GM20431 (cell line): ENCODE measurements at regions not wholly inside any gene's neighbourhood (a gene's known extent, or its start where the extent isn't known, plus 50 kb on each side); places are given as distances from the start of the nearest gene placed in this dataset.

Source experiments
- in situ Hi-C: fragments of 300-500 bp; cut with MseI, MboI; formaldehyde crosslinking; loops from one replicate; pipeline ENCODE4 v1.15.0; 2020; ENCODE audit warnings: low sequenced_read_pairs; ENCODE audit not compliant: unreplicated experiment

DNA sequence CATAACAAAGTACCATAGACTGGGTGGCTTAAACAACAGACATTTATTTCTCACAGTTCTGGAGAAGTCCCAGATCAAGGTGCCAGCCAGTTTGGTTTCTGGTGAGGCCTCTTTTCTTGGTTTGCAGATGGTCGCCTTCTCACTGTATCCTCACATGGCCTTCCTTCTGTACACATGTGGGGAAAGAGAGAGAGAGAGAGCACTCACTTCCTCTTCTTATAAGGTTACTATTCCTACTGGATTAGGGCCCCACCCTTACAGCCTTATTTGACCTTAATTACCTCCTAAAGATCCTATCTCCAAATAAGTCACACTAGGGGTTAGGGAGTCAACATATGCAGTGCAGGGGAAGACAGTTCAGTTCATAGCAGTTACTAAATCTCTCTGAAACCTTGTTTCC is 205.6 kb upstream of the GDNF start:
- in situ Hi-C loops = no loop called here

DNA sequence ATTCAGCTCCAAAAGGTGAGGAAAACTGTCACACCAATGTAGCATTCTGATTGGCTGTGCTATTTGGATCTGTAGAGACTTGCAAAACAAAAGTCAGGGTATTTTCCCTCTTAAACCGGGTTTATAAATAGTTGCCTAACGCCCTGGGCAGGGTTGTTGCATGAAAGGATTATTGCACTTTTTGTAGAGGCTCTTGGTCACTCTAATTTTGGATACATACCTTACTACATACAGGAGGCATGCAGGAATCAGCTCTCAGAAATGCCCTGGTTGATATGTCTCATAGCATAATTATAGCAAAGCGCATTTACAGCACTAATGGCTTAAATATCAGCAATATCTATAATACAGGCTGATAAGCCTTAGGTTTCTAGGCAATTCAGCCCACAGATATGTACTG is 200.0 kb upstream of the GDNF start:
- in situ Hi-C loops = no loop called here

DNA sequence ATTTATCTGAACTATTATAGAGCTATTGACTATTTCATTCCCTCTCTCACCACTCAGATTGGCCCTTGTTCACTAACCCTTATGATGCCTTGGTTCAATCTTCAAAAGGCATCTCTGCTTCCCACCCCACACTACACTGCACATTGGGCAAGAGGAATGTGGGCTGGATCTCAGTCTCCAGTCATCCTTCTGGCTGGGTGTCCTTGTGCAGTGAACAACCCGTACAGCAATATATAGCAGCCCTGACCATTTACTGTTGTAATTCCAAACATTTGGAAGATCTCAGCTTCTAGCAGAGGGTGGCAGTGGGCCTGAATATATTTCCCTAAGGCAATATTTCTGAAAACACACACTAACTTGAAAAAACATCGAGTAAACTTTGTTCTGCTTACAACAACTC is 199.2 kb upstream of the GDNF start:
- in situ Hi-C loops = no loop called here

DNA sequence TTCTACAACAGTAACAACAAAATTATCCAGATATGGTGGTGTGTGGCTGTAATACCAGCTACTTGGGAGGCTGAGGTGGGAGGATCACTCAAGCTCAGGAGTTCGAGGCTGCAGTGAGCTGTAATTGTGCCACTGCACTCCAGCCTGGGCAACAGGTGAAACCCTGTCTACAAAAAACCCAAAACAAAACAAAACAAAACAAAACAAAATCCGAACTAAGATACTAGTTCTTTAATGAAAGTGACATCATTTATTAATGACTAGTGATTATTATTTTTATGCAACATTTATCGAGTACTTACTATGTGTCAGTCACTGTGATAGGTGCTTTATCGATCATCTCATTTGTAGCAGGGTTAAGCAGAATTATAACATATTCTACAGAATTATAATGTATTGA is 196.9 kb upstream of the GDNF start:
- in situ Hi-C loops = no loop called here

DNA sequence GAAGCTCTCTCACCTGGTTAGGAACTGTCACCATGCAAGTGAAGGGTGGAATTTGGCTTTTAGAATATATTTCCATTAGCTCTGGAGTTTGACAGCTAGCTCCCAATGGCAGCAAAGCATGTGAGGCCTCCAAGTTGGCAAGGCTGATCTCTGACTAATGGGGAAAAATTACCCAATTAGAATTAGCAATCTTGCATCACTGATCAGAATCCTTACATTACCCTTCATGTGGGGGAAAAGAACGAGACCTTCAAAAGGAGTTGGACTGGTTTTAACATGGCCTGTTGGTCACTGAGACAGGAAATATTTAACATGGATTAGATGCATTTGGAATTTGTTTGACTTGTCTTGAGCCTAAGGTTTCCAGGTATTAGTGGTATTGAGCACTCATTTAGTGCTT is 192.3 kb upstream of the GDNF start:
- in situ Hi-C loops = no loop called here

DNA sequence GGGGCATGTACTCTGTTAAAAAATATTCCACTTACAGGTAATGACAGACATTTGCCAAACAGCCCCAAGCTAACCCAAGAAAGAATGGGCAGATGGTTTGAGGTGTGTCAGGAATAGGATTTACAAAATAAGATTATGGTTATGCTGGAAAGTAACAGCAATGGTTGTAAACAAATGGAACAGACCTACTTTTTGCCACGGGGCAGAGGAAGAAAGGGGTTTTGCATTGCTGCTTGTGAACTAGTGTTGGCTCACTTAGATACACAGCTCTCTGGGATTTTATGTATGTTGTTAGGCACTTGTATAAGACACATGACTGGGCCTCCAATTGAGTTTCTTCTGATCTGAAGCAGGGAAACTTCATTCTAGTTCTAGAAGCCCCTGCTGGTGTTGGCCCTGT is 191.5 kb upstream of the GDNF start:
- in situ Hi-C loops = no loop called here

DNA sequence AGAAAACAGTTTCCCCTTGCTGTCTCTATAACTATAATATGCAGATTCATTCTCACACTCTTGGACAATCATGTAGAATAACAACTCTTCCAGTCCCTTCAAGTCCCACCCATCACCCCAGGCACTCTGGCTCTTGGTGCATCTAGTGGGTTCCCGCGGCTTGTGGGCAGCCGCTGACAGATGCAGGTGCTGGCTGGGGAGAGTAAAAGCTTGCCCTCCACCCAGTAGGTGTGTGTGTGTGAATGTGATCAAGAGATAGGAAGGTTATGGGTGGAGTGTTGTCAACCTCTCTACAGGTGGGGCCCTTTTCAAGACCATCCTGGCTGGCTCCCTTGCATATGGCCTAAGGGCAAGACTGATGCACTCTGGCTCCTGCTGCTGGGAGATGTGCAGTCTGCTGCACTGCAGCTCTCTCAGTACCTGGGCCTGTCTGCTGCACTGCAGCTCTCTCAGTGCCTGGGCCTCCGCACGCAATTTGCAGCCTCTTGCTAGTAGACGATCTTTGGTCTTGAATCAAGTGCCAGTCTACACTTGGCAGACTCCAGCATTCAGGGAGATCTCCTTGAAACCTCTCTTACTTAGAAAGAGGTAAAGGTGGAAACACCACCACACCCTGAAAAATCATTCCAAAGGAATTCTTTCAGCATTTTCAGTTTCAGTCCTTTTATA is 189.7 kb upstream of the GDNF start:
- in situ Hi-C loops = no loop called here

DNA sequence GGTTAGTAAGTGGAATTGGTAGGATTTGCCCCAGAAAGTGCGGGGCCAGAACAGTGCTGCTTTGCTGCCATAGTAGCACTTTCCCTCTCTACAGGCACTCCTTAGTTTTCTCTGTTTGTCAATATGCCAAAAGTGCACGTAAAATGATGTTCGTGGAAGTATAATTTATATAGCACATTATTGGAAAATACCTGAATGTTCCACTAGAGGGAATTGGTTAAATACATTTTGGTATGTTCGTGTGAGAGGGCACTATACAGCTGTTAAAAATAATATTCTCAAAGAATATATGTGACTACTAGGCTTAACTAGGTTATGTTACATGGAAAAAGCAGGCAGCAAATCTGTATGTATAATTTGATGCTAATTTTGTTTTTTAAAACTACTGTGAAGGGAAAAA is 184.0 kb upstream of the GDNF start:
- in situ Hi-C loops = no loop called here

DNA sequence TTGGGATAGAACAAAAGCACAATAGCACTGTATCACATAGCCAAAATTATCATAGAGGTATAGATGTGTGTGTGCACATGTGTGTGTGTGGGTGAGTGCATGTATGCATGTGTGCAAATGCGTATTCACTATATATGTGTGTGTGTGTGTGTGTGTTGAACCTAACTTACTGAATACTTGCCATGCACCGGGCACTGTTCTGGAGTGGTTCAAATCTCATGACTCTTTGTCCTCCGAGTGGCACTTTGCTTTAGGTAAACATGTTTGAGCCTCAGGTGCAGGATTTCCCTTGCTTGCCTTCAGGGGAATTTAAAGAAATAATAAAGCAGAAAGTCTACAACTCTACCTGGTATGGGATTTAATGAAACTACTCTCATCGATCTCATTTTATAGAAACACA is 183.5 kb upstream of the GDNF start:
- in situ Hi-C loops = no loop called here

DNA sequence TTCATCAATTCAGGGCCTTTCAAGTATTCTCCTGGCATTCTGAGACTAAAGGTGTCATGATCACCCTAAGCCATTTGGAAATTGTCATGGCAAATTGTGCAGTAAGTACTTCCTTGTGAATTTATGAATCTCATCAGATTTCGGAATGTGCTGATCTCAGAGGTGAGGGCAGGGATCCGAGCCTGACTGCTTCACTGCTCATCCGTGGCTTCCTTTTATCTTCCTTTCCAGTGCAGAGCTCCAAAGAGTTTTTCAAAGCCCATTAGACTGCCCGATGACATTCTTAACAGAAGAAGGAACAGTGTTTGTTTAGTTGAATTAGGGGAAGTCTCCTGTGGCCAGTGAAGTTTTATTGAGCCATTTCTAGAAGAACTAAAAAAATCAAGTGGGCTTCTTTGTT is 182.8 kb upstream of the GDNF start:
- in situ Hi-C loops = no loop called here

DNA sequence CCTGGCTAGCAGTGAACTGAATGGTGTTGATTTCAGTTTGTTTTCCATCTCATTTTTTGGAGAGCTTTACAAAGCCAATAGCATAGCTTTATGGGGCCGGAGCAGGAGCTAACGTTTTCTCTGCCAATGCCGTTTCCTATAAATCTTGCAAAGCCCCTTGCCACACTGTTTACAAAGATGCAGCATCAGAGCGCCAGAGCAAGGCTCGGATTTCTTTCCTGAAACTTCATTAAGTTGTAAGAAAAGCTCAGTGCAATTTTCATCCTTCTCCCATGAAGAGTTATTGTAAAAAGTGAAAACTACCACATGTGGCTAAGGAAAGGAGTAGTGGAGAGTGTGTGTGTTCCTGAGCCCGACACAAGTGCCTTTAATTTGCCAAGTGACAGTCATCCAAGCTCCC is 178.2 kb upstream of the GDNF start:
- in situ Hi-C loops = no loop called here

DNA sequence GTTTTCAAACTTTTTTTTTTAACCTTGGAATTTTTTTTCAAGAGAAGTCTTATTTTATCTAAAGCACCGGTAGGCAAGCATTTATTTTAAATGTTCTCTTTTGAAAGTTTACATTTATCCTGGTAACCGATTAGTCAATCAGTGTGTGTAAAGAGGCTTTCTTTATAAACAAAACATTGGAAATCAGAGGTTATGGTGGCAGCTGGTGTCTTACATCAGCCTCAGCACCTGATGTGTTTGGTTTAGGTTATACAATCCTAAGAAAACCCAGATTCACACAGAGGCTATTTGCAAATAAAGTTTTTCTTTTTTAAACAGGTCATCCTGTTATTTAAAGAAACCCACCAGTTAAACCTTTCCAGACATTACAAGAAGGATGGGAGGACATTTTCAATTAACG is 173.3 kb upstream of the GDNF start:
- in situ Hi-C loops = no loop called here

DNA sequence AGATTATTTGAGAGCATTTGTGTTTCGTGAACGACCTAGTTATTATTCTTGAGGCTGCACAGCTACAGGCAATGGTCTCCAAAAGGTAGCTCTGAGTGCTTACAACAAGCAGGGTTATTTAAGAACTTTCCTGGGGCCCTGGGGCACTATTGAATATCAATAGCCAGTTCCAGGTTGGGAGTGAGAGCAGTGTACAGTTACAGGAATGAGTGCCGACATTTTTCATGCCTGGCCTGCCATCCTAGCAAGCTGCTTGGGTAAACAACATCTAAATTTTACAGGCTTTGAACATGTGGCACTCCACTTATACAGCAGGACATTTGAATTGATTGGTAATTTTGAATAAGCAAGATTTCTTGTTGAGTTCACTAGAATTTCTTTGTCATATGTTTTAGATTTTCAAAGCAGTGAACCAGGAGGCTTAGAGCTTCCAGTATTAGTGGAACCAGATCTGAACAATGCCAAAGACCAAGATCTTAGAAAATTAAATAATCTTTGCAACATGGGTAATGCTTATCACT is 171.9 kb upstream of the GDNF start:
- in situ Hi-C loops = no loop called here

DNA sequence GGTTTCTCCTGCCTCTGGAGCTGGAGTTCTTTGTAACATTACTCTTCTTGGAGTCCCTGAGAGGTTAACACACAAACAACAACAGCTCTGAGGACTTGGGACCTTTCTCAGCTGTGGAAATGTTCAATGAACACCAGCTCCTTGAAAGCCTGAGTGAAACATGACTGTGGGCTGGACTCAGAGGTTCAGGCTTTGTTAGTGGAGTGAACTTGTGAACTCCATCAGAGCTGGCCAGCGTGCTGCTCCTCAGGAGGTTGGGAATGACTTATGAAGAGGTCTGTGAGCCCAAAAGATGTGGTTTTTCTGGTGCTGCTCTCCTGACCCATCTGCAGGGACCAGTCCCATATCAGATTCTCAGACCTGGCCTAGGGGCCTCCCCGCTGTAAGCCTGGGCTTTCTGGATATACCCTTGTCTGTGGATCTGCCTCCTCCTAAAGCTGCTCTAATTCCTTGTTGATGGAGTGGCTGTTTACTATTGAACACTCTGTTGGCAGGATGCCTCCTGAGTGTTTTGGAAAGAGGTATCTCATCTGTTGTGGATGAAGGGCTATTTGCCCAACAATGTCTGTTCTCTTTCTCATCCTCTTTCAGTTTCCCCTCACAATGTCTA is 170.0 kb upstream of the GDNF start:
- in situ Hi-C loops = no loop called here

DNA sequence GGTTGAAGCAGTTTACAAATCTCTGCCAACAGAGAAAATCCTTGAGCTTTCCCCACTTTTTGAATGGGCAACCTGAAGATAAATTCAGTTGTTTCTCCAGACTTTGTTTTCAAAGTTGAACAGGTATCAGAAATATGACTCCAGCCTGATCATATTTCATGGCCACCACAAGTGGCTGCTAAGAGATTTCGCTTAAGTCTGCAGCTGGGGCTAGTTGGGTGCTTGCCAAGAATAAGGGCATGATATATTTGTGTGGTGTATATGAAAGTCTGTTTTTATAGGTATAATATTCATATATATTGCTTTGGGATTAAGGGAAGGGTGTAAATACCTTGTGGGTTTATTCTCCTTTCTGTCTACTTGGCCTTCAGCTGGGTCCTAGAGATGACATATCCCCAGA is 168.4 kb upstream of the GDNF start:
- in situ Hi-C loops = no loop called here

DNA sequence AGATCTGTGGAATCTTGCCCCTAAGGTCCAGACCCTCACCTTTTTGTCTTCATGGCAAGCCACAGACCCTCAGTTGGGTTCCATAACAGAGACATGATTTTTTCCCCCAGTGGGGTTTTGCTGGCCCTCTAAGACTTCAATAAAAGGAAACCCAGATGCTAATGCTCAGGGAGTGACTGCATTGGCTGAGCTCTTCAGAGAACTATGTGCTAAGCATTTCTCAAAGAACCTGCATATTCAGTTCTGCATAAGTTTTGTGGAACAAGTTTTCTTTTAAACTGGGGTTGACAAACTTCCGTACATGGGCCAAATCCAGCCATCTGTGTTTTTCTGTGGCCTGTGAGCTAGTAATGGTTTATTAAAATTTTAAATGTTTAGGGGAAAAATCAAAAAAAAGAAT is 159.8 kb upstream of the GDNF start:
- in situ Hi-C loops = no loop called here

DNA sequence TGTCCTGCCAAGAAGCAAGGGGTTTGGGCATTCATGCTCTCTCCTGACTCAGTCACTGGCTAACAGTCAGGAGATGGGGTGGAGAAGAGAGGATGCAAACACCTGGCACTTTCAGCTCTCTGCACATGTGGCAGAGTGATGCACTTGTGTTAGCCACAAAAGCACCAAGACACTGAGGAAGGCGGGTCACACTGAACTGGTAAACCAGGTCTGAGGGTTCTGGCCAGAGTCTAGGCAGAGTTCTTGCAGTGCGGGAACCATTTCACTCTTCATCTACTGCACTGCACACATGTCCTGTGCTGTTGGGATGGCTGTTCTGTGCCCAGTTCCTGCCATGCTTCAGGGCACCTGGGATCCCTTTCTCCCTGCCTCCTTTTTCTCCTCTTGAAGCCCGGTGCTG is 157.1 kb upstream of the GDNF start:
- in situ Hi-C loops = no loop called here

DNA sequence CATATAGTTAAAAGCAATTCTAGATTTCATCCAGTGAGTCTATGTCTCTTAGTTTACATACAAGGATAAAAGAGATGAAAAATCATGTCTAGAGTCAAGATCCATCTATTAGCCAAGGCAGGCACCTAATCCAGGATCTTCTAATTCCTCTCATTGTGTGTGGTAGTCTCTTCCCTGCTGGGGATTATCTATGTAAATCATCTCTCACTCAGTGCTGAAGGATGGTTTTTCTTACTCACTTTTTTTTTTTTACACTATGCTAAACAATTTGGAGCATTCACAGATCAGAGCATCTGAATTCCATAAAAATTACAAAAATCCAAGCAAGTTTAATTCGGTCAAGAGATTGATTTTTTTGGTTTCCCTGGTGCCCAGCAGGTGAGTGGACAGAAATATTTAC is 154.9 kb upstream of the GDNF start:
- in situ Hi-C loops = no loop called here

DNA sequence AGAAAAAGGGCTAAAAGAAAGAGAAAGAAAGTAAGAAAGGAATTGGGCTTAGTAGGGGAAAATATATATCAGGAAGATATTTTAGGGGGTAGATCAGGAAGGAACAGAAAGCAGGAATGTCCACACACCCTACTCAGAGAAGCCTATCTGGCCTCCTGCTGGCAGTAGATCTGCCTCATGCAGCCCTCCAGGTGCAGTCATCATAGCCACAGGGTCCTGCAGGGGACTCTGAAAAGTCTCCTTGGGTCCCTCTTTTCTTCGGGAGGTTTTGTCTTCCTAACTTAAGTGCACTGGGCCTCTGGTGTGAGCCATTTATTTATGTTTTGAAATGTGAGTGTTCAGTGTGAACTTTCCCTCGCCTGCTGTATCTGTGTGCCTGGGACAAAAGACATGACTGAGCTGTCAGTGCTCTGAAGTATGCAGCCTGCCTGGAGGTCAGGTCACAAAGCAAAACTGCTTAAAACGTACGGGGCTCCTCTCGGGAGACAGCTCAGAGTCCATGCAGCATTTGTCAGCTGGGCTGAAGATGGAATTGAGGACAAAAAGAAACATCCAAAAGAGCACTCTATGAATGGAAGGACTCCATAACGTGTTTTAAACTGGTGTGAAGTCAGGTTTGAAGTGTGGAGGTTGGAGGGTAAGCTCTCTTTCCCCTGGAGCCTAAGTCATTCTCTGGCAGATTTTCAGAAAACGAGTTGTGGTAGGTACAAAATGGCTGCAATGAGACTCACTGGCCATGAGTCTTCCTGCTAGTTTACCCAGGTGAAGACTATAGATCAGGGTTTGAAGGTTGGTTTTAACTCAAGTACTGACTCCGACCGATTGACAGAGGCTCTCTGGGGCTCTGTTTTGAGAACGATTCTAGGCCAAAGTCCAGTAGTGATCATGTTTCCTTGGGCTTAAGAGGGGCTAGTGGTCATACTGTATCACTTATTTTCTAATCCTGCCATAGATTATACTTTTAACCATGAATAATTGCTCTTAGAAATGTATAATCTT is 151.8 kb upstream of the GDNF start:
- in situ Hi-C loops = no loop called here

DNA sequence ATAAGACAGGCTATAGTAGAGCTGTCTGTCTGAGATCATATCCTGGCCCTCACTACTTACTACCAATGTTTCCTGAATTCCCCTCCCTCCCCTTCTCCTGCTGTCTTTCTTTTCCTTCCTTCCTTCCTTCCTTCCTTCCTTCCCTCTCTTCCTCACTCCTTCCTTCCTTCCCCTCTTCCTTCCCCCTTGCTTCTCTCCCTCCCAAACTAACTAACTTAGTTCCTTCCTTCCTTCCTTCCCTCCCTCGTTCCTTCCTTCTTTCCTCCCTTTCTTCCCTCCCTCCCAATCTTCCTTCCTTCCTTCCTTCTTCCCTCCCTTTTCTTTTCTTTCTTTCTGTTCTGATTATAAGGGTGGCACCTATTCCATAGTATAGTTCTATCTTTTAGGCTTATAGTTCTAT is 150.0 kb upstream of the GDNF start:
- in situ Hi-C loops = no loop called here

DNA sequence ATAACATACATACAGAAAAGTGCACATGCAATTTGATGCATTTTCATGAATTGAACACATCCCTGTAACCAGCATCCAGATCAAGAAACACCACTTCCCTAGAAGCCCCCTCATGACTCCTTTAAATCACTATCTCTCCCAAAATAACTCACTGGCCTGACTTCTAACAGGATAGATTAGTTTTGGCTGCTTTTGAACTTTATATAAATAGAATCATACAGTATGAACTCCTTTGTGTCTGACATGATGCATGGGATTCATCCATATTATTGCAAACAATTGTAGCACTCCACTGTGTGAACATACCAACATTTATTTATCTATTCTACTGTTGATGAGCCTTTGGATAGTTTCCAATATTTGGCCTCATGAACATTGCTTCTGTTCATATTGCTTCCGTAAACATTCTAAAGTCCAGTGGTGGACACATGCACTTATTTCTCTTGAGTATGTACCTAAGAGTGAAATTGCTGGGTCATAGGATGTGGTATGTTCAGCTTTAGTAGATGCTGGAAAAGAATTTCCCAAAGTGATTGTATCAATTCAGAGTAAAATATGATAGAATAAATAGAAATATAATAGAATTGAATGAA is 148.7 kb upstream of the GDNF start:
- in situ Hi-C loops = no loop called here
